ENCODE measurements at regions not wholly inside any gene's neighbourhood (a gene's known extent, or its start where the extent isn't known, plus 50 kb on each side); places are given as distances from the start of the nearest gene placed in this dataset.
"Not testable (repeated sequence)": the region's sequence is repeated elsewhere in the genome, so short reads cannot be mapped to it uniquely, and the experiment has no call there.

- DNase-seq = no peak
Observed at GRCh38 chr6:170043150-170043819, 247.6 kb downstream of the DLL1 start.

GRCh38 chr6:170042596-170043118 lies 248.2 kb downstream of the DLL1 start:
- no peak for DNase-seq

GRCh38 chr6:170042123-170042522 lies 248.8 kb downstream of the DLL1 start:
- no peak for DNase-seq

GRCh38 chr6:170041526-170041925 lies 249.4 kb downstream of the DLL1 start:
- DNase-seq = no peak

GRCh38 chr6:170040906-170041305 lies 250.0 kb downstream of the DLL1 start:
- no peak for DNase-seq

GRCh38 chr6:170040115-170040500 lies 250.8 kb downstream of the DLL1 start:
- DNase-seq = no peak

GRCh38 chr6:170039156-170040114 lies 251.4 kb downstream of the DLL1 start:
- no peak for DNase-seq

GRCh38 chr6:170038708-170039107 lies 252.2 kb downstream of the DLL1 start:
- no peak for DNase-seq

GRCh38 chr6:170038251-170038650 lies 252.6 kb downstream of the DLL1 start:
- no peak for DNase-seq

- DNase-seq = no peak
Observed at GRCh38 chr6:170037541-170038250, 253.2 kb downstream of the DLL1 start.

- DNase-seq = no peak
Observed at GRCh38 chr6:170036916-170037315, 254.0 kb downstream of the DLL1 start.

GRCh38 chr6:170036367-170036766 lies 254.5 kb downstream of the DLL1 start:
- not testable (repeated sequence) for DNase-seq

- DNase-seq = no peak
Observed at GRCh38 chr6:170035901-170036304, 255.0 kb downstream of the DLL1 start.

GRCh38 chr6:170035044-170035443 lies 255.8 kb downstream of the DLL1 start:
- DNase-seq = no peak

GRCh38 chr6:170034294-170034693 lies 256.6 kb downstream of the DLL1 start:
- DNase-seq = no peak

- DNase-seq = no peak
Observed at GRCh38 chr6:170033666-170034065, 257.2 kb downstream of the DLL1 start.

GRCh38 chr6:170032706-170033309 lies 258.1 kb downstream of the DLL1 start:
- DNase-seq = no peak

GRCh38 chr6:170032197-170032596 lies 258.7 kb downstream of the DLL1 start:
- DNase-seq = no peak

- DNase-seq = no peak
Observed at GRCh38 chr6:170031684-170032121, 259.2 kb downstream of the DLL1 start.

GRCh38 chr6:170030821-170031471 lies 259.9 kb downstream of the DLL1 start:
- DNase-seq = no peak

- DNase-seq = no peak
Observed at GRCh38 chr6:170030284-170030815, 260.5 kb downstream of the DLL1 start.
